Smooth muscle cell (in vitro differentiated cells): ENCODE measurements at regions not wholly inside any gene's neighbourhood (a gene's known extent, or its start where the extent isn't known, plus 50 kb on each side); places are given as distances from the start of the nearest gene placed in this dataset.

Experiments used
- DNase-seq: peaks from one replicate; lab custom pipeline; 2025; ENCODE audit not compliant: unreplicated experiment; lab: John Stamatoyannopoulos, UW
- H2AFZ ChIP-seq: fragments of 200-600 bp; sonication (generic); 2 replicates; pipeline ENCODE4 v1.6.0; 2016; ENCODE audit warnings: antibody characterized with exemption, low read depth, mild to moderate bottlenecking
- H3F3A ChIP-seq: fragments of 200-600 bp; sonication (generic); 2 replicates; pipeline ENCODE4 v1.6.0; 2017; ENCODE audit warnings: antibody characterized with exemption, low read depth
- H3K27ac ChIP-seq: fragments of 200-600 bp; sonication (generic); 2 replicates; pipeline ENCODE4 v1.5.1; 2016; ENCODE audit warnings: low read depth, mild to moderate bottlenecking
- H3K27me3 ChIP-seq: fragments of 200-600 bp; sonication (generic); 2 replicates; pipeline ENCODE4 v1.6.1; 2016; ENCODE audit warnings: low read depth, mild to moderate bottlenecking
- H3K36me3 ChIP-seq: fragments of 200-600 bp; sonication (generic); 2 replicates; pipeline ENCODE4 v1.5.1; 2016; ENCODE audit warnings: low read depth
- H3K4me1 ChIP-seq: fragments of 200-600 bp; sonication (generic); 2 replicates; pipeline ENCODE4 v1.5.1; 2016; ENCODE audit warnings: low read depth
- H3K4me2 ChIP-seq: fragments of 200-600 bp; sonication (generic); 2 replicates; pipeline ENCODE4 v1.6.0; 2016; ENCODE audit warnings: mild to moderate bottlenecking
- H3K4me3 ChIP-seq: fragments of 200-600 bp; sonication (generic); 2 replicates; pipeline ENCODE4 v1.5.1; 2016; ENCODE audit warnings: mild to moderate bottlenecking
- H3K79me2 ChIP-seq: fragments of 200-600 bp; sonication (generic); 2 replicates; pipeline ENCODE4 v1.6.0; 2016; ENCODE audit warnings: low read depth, mild to moderate bottlenecking
- H3K9ac ChIP-seq: fragments of 200-600 bp; sonication (generic); 2 replicates; pipeline ENCODE4 v1.6.0; 2016; ENCODE audit warnings: low read depth
- H3K9me3 ChIP-seq: fragments of 200-600 bp; sonication (generic); replicated peaks from 2 replicates; pipeline ENCODE4 v1.5.1; 2016; ENCODE audit warnings: low read depth
- H4K20me1 ChIP-seq: fragments of 200-600 bp; sonication (generic); 2 replicates; pipeline ENCODE4 v1.6.0; 2016; ENCODE audit warnings: low read depth
- WGBS: methylation state at CpG from one replicate; pipeline ENCODE4 v1.1.7; 2016; ENCODE audit warnings: low lambda C conversion rate; 5-methylcytosine and 5-hydroxymethylcytosine counted together
- TF ChIP-seq, protein P1 (sequence below): fragments of 200-600 bp; sonication (generic); IDR thresholded peaks from 2 replicates; pipeline ENCODE4 v1.5.1; 2017; ENCODE audit warnings: borderline replicate concordance, mild to moderate bottlenecking, antibody characterized with exemption; ENCODE audit not compliant: insufficient read depth, poor library complexity, severe bottlenecking

GRCh38 chr20:11976966-11977365 is 59.3 kb downstream of the BTBD3 start:
- H3F3A ChIP-seq, result no peaks in the 10 kb centered on the region
- H3K9ac ChIP-seq, result no peak overlapping the region
- no peaks in the 10 kb centered on the region for H3K79me2 ChIP-seq
- H3K27ac ChIP-seq, result no peak overlapping the region
- H3K9me3 ChIP-seq, result no peaks in the 10 kb centered on the region
- no peak overlapping the region for H3K4me2 ChIP-seq
- H3K27me3 ChIP-seq, result no peaks in the 10 kb centered on the region
- no peaks in the 10 kb centered on the region for H4K20me1 ChIP-seq
- peaks cover 6% of the 10 kb centered on the region for H3K4me1 ChIP-seq
- no peak overlapping the region for H2AFZ ChIP-seq
- no peak for DNase-seq
- 71% methylated on average over 5 of the region's 5 CpGs for WGBS
- TF ChIP-seq, protein P1, sequence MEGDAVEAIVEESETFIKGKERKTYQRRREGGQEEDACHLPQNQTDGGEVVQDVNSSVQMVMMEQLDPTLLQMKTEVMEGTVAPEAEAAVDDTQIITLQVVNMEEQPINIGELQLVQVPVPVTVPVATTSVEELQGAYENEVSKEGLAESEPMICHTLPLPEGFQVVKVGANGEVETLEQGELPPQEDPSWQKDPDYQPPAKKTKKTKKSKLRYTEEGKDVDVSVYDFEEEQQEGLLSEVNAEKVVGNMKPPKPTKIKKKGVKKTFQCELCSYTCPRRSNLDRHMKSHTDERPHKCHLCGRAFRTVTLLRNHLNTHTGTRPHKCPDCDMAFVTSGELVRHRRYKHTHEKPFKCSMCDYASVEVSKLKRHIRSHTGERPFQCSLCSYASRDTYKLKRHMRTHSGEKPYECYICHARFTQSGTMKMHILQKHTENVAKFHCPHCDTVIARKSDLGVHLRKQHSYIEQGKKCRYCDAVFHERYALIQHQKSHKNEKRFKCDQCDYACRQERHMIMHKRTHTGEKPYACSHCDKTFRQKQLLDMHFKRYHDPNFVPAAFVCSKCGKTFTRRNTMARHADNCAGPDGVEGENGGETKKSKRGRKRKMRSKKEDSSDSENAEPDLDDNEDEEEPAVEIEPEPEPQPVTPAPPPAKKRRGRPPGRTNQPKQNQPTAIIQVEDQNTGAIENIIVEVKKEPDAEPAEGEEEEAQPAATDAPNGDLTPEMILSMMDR, result no peak
- no peaks in the 10 kb centered on the region for H3K36me3 ChIP-seq
- no peak overlapping the region for H3K4me3 ChIP-seq

DNA sequence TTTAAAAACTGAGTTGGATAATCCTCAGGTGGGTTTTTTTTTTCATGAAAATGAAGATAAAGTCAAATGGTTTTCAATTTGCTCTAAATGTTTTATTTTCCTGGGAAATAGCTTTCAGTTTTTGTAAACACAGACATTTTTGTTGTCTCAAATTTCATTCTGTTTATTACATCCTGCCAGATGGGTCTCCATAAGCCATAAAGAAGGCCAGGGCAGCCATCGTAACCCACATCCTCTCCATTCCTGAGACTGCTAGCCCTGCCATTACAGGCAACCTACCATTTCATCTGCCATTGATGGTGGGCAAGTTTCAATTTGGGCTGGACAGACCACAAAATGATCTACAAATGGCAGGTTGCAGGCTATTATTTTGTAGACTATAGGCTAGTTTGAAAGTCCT is 60.8 kb downstream of the BTBD3 start:
- H3K4me3 ChIP-seq, result no peak overlapping the region
- TF ChIP-seq, protein P1, result no peak
- no peaks in the 10 kb centered on the region for H3K9me3 ChIP-seq
- no peak for DNase-seq
- H3F3A ChIP-seq, result no peaks in the 10 kb centered on the region
- no peaks in the 10 kb centered on the region for H3K27me3 ChIP-seq
- H3K4me1 ChIP-seq, result peaks cover 6% of the 10 kb centered on the region
- H3K79me2 ChIP-seq, result no peaks in the 10 kb centered on the region
- H2AFZ ChIP-seq, result no peak overlapping the region
- H3K27ac ChIP-seq, result no peak overlapping the region
- no peaks in the 10 kb centered on the region for H4K20me1 ChIP-seq
- 59% methylated on average over 1 of the region's 1 CpG for WGBS
- no peak overlapping the region for H3K9ac ChIP-seq
- H3K4me2 ChIP-seq, result no peak overlapping the region
- no peaks in the 10 kb centered on the region for H3K36me3 ChIP-seq

DNA sequence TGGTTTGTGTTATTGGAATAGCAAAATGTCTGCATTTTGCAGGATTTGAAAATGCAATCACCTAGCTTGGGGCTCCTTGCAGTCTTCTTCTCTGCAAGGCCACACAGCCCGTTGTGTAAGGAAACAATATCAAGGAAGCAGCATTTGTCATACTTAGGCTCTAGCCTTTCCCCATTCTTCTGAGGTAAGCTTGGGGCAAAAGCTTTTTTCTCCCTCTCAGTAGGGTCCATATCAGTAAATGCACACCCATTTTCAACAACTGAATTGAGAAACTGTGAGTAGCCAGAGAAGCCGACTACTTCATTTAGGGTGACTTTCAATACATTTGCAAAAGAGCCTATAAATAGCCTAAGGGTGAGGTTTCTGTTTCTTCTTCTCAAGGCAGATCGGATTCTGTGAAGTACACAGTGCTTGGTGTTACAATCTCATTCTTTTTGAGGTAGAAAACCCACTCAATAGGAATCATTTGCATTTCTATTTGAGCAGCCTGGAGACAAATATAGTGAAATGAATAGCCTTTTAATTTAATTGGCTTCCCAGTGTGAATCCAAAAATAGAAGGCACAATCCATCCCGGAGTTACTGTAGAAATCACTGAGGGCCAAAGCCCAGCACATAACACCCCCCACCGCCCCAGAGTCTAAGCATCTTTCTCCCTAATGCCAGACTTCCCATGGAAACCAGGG is 61.8 kb downstream of the BTBD3 start:
- Histone ChIP-seq H3K36me3 (no peaks in the 10 kb centered on the region), H2AFZ (no peak overlapping the region), H3K4me1 (peaks cover 6% of the 10 kb centered on the region), H3K4me2 (no peak overlapping the region), H3F3A (no peaks in the 10 kb centered on the region), H3K79me2 (no peaks in the 10 kb centered on the region), H4K20me1 (no peaks in the 10 kb centered on the region), H3K9me3 (no peaks in the 10 kb centered on the region), H3K4me3 (no peak overlapping the region), H3K27me3 (no peaks in the 10 kb centered on the region), H3K9ac (no peak overlapping the region), H3K27ac (no peak overlapping the region)
- no peak for DNase-seq
- TF ChIP-seq, protein P1, result no peak
- WGBS, result 56% methylated on average over 5 of the region's 5 CpGs

DNA sequence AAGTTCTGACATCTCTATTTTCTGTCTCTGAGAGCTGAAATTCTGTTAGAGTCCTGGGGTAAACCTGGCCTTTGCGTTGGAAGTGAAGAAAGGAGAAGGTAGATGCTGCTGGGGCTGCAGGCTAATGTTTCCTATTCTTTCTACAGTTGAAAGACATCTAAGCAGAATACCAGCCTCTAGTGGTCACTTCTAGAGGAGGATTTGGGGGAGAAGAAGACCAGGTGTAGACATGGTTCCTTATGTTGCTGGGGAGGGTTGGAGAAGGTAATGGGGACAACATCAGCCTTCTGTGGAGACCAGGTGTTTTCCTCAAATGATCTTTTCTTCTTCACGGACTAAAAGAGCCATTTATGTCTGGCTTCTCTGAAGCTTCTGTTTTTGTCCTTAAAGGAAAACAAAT is 62.6 kb downstream of the BTBD3 start:
- Histone ChIP-seq H3F3A (no peaks in the 10 kb centered on the region), H3K9me3 (no peaks in the 10 kb centered on the region), H3K4me1 (peaks cover 6% of the 10 kb centered on the region), H3K4me3 (no peak overlapping the region), H3K36me3 (no peaks in the 10 kb centered on the region), H3K27me3 (no peaks in the 10 kb centered on the region), H3K79me2 (no peaks in the 10 kb centered on the region), H3K27ac (no peak overlapping the region), H4K20me1 (no peaks in the 10 kb centered on the region), H3K9ac (no peak overlapping the region), H2AFZ (no peak overlapping the region), H3K4me2 (no peak overlapping the region)
- 88% methylated on average over 2 of the region's 2 CpGs for WGBS
- TF ChIP-seq, protein P1, result no peak
- no peak for DNase-seq
